ENCODE measurements at regions not wholly inside any gene's neighbourhood (a gene's known extent, or its start where the extent isn't known, plus 50 kb on each side); places are given as distances from the start of the nearest gene placed in this dataset.

GRCh38 chr18:53911200-53911599 lies 313.3 kb downstream of the MBD2 start:
- no peak for DNase-seq
- TF ChIP-seq CTCF (IDR thresholded peaks at IDR 0.05) (no peak), EP300 (IDR thresholded peaks at IDR 0.05) (no peak), POLR2A (IDR thresholded peaks at IDR 0.05) (no peak)
- H3K4me3 ChIP-seq = no peak overlapping the region
- H3K36me3 ChIP-seq = no peaks in the 10 kb centered on the region
- no peaks in the 10 kb centered on the region for H3K4me1 ChIP-seq (ENCODE audit: insufficient read depth)
- 52 to 68% (median 67%) methylated on average over 2 of the region's 2 CpGs for WGBS, 3 donors
- no peaks in the 10 kb centered on the region for H3K9me3 ChIP-seq
- H3K27ac ChIP-seq = no peak overlapping the region
- H3K27me3 ChIP-seq = no peaks in the 10 kb centered on the region
- intact Hi-C loops (cut with DNase I) = no loop called here

- no peak for DNase-seq
Observed at GRCh38 chr18:53909668-53910067, 314.8 kb downstream of the MBD2 start.

GRCh38 chr18:53907921-53908320 lies 316.5 kb downstream of the MBD2 start:
- Histone ChIP-seq H3K9me3 (no peaks in the 10 kb centered on the region), H3K4me1 (ENCODE audit: insufficient read depth) (no peaks in the 10 kb centered on the region), H3K27ac (no peak overlapping the region), H3K27me3 (no peaks in the 10 kb centered on the region), H3K36me3 (no peaks in the 10 kb centered on the region), H3K4me3 (no peak overlapping the region)
- no peak for DNase-seq
- intact Hi-C loops (cut with DNase I) = no loop called here
- TF ChIP-seq CTCF (IDR thresholded peaks at IDR 0.05) = no peak

More at GRCh38 chr18:53909668-53910067, 314.8 kb downstream of the MBD2 start:
- Histone ChIP-seq H3K27me3 (no peaks in the 10 kb centered on the region), H3K9me3 (no peaks in the 10 kb centered on the region), H3K4me1 (ENCODE audit: insufficient read depth) (no peaks in the 10 kb centered on the region), H3K27ac (no peak overlapping the region), H3K4me3 (no peak overlapping the region), H3K36me3 (no peaks in the 10 kb centered on the region)
- TF ChIP-seq EP300 (IDR thresholded peaks at IDR 0.05) (no peak), CTCF (IDR thresholded peaks at IDR 0.05) (no peak), POLR2A (IDR thresholded peaks at IDR 0.05) (no peak)
- WGBS, 3 donors = 65 to 74% (median 72%) methylated on average over 4 of the region's 4 CpGs
- intact Hi-C loops (cut with DNase I) = no loop called here

- no peak for TF ChIP-seq EP300 (IDR thresholded peaks at IDR 0.05)
- no peak for TF ChIP-seq POLR2A (IDR thresholded peaks at IDR 0.05)
- TF ChIP-seq CTCF (IDR thresholded peaks at IDR 0.05) = no peak
- Histone ChIP-seq H3K4me3 (no peak overlapping the region), H3K36me3 (no peaks in the 10 kb centered on the region), H3K9me3 (no peaks in the 10 kb centered on the region), H3K27me3 (no peaks in the 10 kb centered on the region), H3K4me1 (ENCODE audit: insufficient read depth) (no peaks in the 10 kb centered on the region), H3K27ac (no peak overlapping the region)
- DNase-seq = no peak
- intact Hi-C loops (cut with DNase I) = no loop called here
- 3 to 24% (median 9%) methylated on average over 2 of the region's 2 CpGs for WGBS, 3 donors
Observed at GRCh38 chr18:53906681-53907080, 317.8 kb downstream of the MBD2 start.

Measured in ovary (tissue), 7 donors.